GM20000 (cell line): ENCODE measurements at regions not wholly inside any gene's neighbourhood (a gene's known extent, or its start where the extent isn't known, plus 50 kb on each side); places are given as distances from the start of the nearest gene placed in this dataset.

Experiments
- DNase-seq: peaks from one replicate; pipeline ENCODE4 v3.0.0; 2012; ENCODE audit warnings: low spot score
- CTCF ChIP-seq: IDR thresholded peaks from 2 replicates; pipeline ENCODE4 v1.5.1; 2012; ENCODE audit warnings: mild to moderate bottlenecking, control low read depth; ENCODE audit errors: extremely low read depth, missing control alignments

DNA sequence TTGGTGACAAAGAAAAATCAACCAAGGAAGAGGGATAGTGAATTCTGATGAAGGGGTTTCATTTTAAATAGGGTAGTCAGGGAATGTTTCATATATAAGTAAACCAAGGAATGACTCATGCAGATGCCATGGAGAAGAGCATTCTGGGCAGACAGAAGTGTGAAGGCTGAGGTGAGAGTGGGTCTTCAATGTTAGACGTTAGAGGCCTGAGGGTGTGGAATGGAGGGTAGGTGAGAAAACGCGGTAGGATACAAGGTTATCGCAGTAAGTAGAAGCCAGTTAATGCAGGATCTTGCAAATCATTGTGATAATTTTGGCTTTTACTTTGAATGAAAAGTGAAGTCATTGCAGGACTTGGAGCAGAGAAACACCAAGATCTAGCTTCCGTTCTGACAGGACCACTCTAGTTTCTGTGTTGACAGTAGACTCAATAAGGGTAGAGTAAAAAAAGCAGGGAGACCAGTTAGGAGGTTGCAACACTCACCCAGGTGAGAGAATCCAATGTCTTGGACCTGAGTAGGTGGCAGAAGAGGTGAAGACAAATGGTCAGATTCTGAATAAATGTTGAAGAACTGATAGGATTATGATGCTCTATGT is 225.2 kb upstream of the TMTC4 start:
- DNase-seq, result no peak
- TF ChIP-seq CTCF, result no peak

- no peak for DNase-seq
- no peak for TF ChIP-seq CTCF
Measured at GRCh38 chr13:100898431-100898830, 223.8 kb upstream of the TMTC4 start.

GRCh38 chr13:100895651-100896050 is 221.1 kb upstream of the TMTC4 start:
- no peak for DNase-seq
- no peak for TF ChIP-seq CTCF

DNA sequence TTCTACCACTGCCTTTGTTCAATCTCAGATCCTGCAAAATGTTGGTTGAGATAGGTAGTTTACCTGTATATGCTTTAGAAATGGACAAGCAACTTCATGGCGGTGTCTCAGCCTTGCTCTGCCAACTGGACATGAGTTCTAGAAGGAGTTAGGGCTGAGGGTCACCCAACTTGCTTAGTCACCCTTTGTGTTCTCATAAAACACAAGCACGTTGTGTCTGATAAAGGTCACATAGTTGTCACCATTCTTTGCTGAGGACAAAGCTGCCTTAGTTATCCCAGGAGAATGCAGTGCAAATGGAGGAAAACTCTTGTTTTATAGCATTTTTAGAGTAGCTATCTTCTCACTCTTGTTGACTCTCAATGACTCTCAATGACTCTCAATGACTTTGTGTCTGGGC is 218.4 kb upstream of the TMTC4 start:
- no peak for TF ChIP-seq CTCF
- no peak for DNase-seq

GRCh38 chr13:100890645-100891044 is 216.1 kb upstream of the TMTC4 start:
- no peak for DNase-seq
- no peak for TF ChIP-seq CTCF

DNA sequence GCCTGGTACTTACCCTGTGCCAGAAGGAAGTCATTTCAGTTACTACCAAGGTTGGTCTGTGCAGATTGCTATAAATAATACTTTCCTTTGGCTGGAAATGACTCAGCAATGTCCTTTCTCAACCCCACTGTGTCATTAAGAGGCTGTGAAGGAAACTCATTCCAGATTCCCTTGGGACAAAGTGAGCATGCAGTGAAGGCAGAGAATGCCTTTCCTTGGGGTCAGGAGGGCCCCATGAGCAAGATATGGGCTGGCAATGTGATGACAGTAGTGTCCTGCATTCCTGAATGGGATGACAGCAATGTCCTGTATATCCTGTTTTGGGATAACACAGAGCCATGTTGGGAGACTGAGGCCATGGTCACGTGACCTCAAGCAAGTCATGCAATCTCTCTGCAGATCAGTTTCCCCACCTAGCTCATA is 213.1 kb upstream of the TMTC4 start:
- no peak for TF ChIP-seq CTCF
- DNase-seq, result no peak

DNA sequence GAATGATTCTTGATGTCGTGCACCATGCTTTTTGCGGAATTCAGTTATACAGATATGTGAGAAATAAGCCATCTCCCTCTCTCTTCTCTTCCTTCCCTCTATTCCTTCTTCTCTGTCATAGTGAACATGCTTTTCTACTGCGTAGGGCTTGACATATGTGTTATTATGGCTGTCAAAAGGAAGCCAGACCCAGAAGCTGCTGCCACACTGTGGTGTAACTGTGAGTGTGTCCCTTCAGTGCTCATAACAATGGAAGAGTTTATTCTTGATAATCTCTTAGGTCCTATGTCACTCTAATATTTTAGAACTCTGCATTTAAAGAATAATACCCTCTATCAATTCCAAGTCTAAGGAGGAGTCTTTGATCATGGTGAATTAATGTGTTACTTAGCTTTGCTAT is 208.9 kb upstream of the TMTC4 start:
- TF ChIP-seq CTCF, result no peak
- DNase-seq, result no peak
